ENCODE measurements at regions not wholly inside any gene's neighbourhood (a gene's known extent, or its start where the extent isn't known, plus 50 kb on each side); places are given as distances from the start of the nearest gene placed in this dataset.
"Not testable (repeated sequence)": the region's sequence is repeated elsewhere in the genome, so short reads cannot be mapped to it uniquely, and the experiment has no call there.

DNA sequence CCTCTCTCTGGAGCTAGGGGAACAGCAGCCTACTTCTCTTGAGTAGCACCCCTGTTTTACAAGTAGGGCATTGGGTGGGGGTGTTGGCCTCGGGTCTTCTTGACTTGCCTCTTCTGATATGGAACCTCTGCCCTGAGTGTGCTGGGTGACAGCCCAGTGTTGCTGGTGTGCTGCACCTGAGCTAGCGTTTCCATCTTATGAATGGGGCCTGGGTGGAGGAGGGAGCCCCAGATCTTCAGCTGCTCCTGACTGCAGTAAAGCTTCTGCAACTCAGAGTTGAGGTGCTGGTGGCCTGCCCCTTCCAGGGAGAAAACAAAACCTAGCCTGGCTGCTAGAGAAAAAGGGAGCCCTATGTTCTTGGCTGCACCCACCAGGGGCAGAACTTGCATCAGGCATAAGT lies 202.5 kb upstream of the SHH start:
- Histone ChIP-seq H3K4me3 (no peak overlapping the region), H3K27me3 (no peaks in the 10 kb centered on the region), H3K9me3 (peaks cover 0 to 6% (median 3%) of the 10 kb centered on the region in 4 donors), H3K36me3 (no peaks in the 10 kb centered on the region), H3K4me1 (no peaks in the 10 kb centered on the region), H3K27ac (no peak overlapping the region)
- 87% methylated on average over 2 of the region's 2 CpGs; no CpG with 5 or more reads in 1 of the 2 donors for WGBS, 2 donors
- TF ChIP-seq POLR2A (IDR thresholded peaks at IDR 0.05) = no peak
- TF ChIP-seq, protein P1, sequence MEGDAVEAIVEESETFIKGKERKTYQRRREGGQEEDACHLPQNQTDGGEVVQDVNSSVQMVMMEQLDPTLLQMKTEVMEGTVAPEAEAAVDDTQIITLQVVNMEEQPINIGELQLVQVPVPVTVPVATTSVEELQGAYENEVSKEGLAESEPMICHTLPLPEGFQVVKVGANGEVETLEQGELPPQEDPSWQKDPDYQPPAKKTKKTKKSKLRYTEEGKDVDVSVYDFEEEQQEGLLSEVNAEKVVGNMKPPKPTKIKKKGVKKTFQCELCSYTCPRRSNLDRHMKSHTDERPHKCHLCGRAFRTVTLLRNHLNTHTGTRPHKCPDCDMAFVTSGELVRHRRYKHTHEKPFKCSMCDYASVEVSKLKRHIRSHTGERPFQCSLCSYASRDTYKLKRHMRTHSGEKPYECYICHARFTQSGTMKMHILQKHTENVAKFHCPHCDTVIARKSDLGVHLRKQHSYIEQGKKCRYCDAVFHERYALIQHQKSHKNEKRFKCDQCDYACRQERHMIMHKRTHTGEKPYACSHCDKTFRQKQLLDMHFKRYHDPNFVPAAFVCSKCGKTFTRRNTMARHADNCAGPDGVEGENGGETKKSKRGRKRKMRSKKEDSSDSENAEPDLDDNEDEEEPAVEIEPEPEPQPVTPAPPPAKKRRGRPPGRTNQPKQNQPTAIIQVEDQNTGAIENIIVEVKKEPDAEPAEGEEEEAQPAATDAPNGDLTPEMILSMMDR (IDR thresholded peaks at IDR 0.05) = no peak
- no peak for TF ChIP-seq EP300 (IDR thresholded peaks at IDR 0.05)
- no peak for TF ChIP-seq POLR2AphosphoS5 (IDR thresholded peaks at IDR 0.05)
- ATAC-seq (ENCODE audit: low FRiP score in 2 of 2) (no peak), DNase-seq (no peak)

DNA sequence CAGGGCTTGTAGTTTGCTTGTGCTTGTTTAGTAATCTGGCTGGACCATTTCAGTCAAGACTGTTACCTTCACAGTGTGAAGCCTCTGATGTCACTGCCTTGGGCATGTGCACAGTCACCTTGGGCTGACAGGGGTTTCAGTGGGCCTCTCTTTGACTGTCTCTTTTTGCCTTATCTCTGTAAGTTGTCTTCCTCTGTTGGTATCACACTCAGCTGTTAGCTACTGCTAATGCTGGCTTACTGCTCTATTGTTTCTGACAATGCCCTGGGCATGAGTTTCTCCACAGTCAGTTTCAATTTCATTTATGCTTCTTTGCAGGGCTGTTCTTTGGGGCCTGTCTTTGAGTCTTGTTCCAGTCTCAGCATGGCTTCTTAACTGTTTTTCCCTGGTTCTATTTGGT lies 201.9 kb upstream of the SHH start:
- no peak for TF ChIP-seq POLR2A (IDR thresholded peaks at IDR 0.05)
- TF ChIP-seq EP300 (IDR thresholded peaks at IDR 0.05) = no peak
- TF ChIP-seq, protein P1 (IDR thresholded peaks at IDR 0.05) = no peak
- TF ChIP-seq POLR2AphosphoS5 (IDR thresholded peaks at IDR 0.05) = no peak
- Histone ChIP-seq H3K9me3 (peaks cover 0 to 5% (median 2%) of the 10 kb centered on the region in 4 donors), H3K4me1 (no peaks in the 10 kb centered on the region), H3K4me3 (no peak overlapping the region), H3K36me3 (no peaks in the 10 kb centered on the region), H3K27ac (no peak overlapping the region), H3K27me3 (no peaks in the 10 kb centered on the region)
- ATAC-seq (ENCODE audit: low FRiP score in 2 of 2) (no peak), DNase-seq (no peak)

DNA sequence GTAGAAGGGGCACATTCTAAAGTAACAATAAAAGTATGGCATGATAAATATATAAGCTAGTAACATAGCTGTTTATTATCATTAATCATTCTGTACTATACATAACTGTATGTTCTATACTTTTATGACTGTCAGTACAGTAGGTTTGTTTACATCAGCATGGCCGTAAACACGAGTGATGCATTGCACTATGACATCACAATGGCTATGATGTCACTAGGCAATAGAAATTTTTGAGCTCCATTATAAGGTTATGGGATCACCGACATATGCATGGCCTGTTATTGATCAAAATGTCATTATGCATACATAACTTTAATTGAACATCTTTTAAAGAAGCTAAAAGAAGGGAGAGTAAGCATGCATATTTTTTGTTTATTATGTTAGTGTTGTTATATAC lies 200.1 kb upstream of the SHH start:
- ATAC-seq (ENCODE audit: low FRiP score in 2 of 2) (no peak), DNase-seq (no peak)
- no peak for TF ChIP-seq EP300 (IDR thresholded peaks at IDR 0.05)
- TF ChIP-seq, protein P1 (IDR thresholded peaks at IDR 0.05) = no peak
- no peak for TF ChIP-seq POLR2A (IDR thresholded peaks at IDR 0.05)
- TF ChIP-seq POLR2AphosphoS5 (IDR thresholded peaks at IDR 0.05) = no peak
- Histone ChIP-seq H3K36me3 (no peaks in the 10 kb centered on the region), H3K4me1 (no peaks in the 10 kb centered on the region), H3K9me3 (peaks cover 0 to 8% (median 3%) of the 10 kb centered on the region in 4 donors), H3K27me3 (no peaks in the 10 kb centered on the region), H3K4me3 (no peak overlapping the region), H3K27ac (no peak overlapping the region)
- 90 to 94% methylated on average over 3 of the region's 3 CpGs for WGBS, 2 donors

GRCh38 chr7:156009569-156009968 lies 197.3 kb upstream of the SHH start:
- no peak for DNase-seq
- TF ChIP-seq, protein P1 (IDR thresholded peaks at IDR 0.05) = no peak
- TF ChIP-seq POLR2A (IDR thresholded peaks at IDR 0.05) = no peak
- no peak for TF ChIP-seq POLR2AphosphoS5 (IDR thresholded peaks at IDR 0.05)
- TF ChIP-seq EP300 (IDR thresholded peaks at IDR 0.05) = no peak
- WGBS, 2 donors = 79 to 82% methylated on average over 1 of the region's 1 CpG
- Histone ChIP-seq H3K4me1 (no peaks in the 10 kb centered on the region), H3K27me3 (no peaks in the 10 kb centered on the region), H3K9me3 (peaks cover 0 to 8% (median 3%) of the 10 kb centered on the region in 4 donors), H3K36me3 (no peaks in the 10 kb centered on the region), H3K27ac (no peak overlapping the region), H3K4me3 (no peak overlapping the region)
- no peak for ATAC-seq (ENCODE audit: low FRiP score in 2 of 2)

DNA sequence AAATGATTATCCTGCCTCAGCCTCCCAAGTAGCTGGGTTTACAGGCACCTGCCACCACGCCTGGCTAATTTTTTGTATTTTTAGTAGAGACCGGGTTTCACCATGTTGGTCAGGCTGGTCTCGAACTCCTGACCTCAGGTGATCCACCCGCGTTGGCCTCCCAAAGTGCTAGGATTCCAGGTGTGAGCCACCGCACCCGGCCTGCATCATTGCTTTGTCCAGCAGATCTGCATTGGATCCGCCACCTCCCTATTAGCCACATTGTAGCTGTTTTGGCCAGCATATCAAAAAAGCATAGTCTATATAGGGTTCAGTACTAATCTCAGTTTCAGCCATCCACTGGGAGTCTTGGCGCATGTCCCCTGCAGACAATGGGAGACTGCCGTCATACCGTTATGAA lies 194.6 kb upstream of the SHH start:
- not testable (repeated sequence) for H3K4me3 ChIP-seq; DNase-seq; H3K4me1 ChIP-seq; H3K27ac ChIP-seq; ATAC-seq (ENCODE audit: low FRiP score in 2 of 2); H3K9me3 ChIP-seq; H3K27me3 ChIP-seq; H3K36me3 ChIP-seq
- 93 to 94% methylated on average over 11 of the region's 11 CpGs for WGBS, 2 donors

All from upper lobe of left lung (tissue), 6 donors.